ENCODE measurements at regions not wholly inside any gene's neighbourhood (a gene's known extent, or its start where the extent isn't known, plus 50 kb on each side); places are given as distances from the start of the nearest gene placed in this dataset.

- H3K27ac ChIP-seq (ENCODE audit: low read depth, low read length, poor library complexity, severe bottlenecking) = no peak overlapping the region
- H3K9me2 ChIP-seq (ENCODE audit: low read depth, low read length) = no peaks in the 10 kb centered on the region
- H3K4me3 ChIP-seq (ENCODE audit: low read depth, low read length, poor library complexity, severe bottlenecking) = no peak overlapping the region
- H3K79me2 ChIP-seq (ENCODE audit: insufficient read depth, low read length) = no peaks in the 10 kb centered on the region
- H3K4me2 ChIP-seq (ENCODE audit: low read length) = no peak overlapping the region
- H3K9me3 ChIP-seq (ENCODE audit: low read length) = no peaks in the 10 kb centered on the region
- peaks cover 12% of the 10 kb centered on the region for H3K4me1 ChIP-seq (ENCODE audit: insufficient read depth, low read length, severe bottlenecking)
- no peak overlapping the region for H3K9ac ChIP-seq (ENCODE audit: low read length)
- TF ChIP-seq CTCF (IDR thresholded peaks at IDR 0.05; ENCODE audit: low read length) (no peak), EZH2 (IDR thresholded peaks at IDR 0.05; ENCODE audit: borderline replicate concordance, low read length) (no peak)
- no peaks in the 10 kb centered on the region for H3F3A ChIP-seq (ENCODE audit: insufficient read depth, low read length)
- H4K20me1 ChIP-seq (ENCODE audit: insufficient read depth, low read length) = no peaks in the 10 kb centered on the region
- H3K27me3 ChIP-seq (ENCODE audit: insufficient read depth, low read length) = no peaks in the 10 kb centered on the region
- no peaks in the 10 kb centered on the region for H3K36me3 ChIP-seq (ENCODE audit: insufficient read depth, low read length)
- H2AFZ ChIP-seq (ENCODE audit: low read length) = no peak overlapping the region
Measured at GRCh38 chr1:234918181-234918841, 210.3 kb downstream of the TOMM20 start.

GRCh38 chr1:234917495-234918180 is 211.0 kb downstream of the TOMM20 start:
- Histone ChIP-seq H3K4me2 (ENCODE audit: low read length) (no peak overlapping the region), H3K9me2 (ENCODE audit: low read depth, low read length) (no peaks in the 10 kb centered on the region), H3K36me3 (ENCODE audit: insufficient read depth, low read length) (no peaks in the 10 kb centered on the region), H4K20me1 (ENCODE audit: insufficient read depth, low read length) (no peaks in the 10 kb centered on the region), H3K79me2 (ENCODE audit: insufficient read depth, low read length) (no peaks in the 10 kb centered on the region), H3K4me1 (ENCODE audit: insufficient read depth, low read length, severe bottlenecking) (peaks cover 12% of the 10 kb centered on the region), H3K27me3 (ENCODE audit: insufficient read depth, low read length) (no peaks in the 10 kb centered on the region), H3F3A (ENCODE audit: insufficient read depth, low read length) (no peaks in the 10 kb centered on the region), H2AFZ (ENCODE audit: low read length) (no peak overlapping the region), H3K27ac (ENCODE audit: low read depth, low read length, poor library complexity, severe bottlenecking) (no peak overlapping the region), H3K4me3 (ENCODE audit: low read depth, low read length, poor library complexity, severe bottlenecking) (no peak overlapping the region), H3K9ac (ENCODE audit: low read length) (no peak overlapping the region), H3K9me3 (ENCODE audit: low read length) (no peaks in the 10 kb centered on the region)
- TF ChIP-seq CTCF (IDR thresholded peaks at IDR 0.05; ENCODE audit: low read length) (no peak), EZH2 (IDR thresholded peaks at IDR 0.05; ENCODE audit: borderline replicate concordance, low read length) (no peak)

- no peak overlapping the region for H3K4me2 ChIP-seq (ENCODE audit: low read length)
- H3K9me2 ChIP-seq (ENCODE audit: low read depth, low read length) = no peaks in the 10 kb centered on the region
- no peaks in the 10 kb centered on the region for H3K36me3 ChIP-seq (ENCODE audit: insufficient read depth, low read length)
- H3K79me2 ChIP-seq (ENCODE audit: insufficient read depth, low read length) = no peaks in the 10 kb centered on the region
- TF ChIP-seq EZH2 (IDR thresholded peaks at IDR 0.05; ENCODE audit: borderline replicate concordance, low read length) = no peak
- TF ChIP-seq CTCF (IDR thresholded peaks at IDR 0.05; ENCODE audit: low read length) = no peak
- H3K4me3 ChIP-seq (ENCODE audit: low read depth, low read length, poor library complexity, severe bottlenecking) = no peak overlapping the region
- H2AFZ ChIP-seq (ENCODE audit: low read length) = no peak overlapping the region
- no peak overlapping the region for H3K27ac ChIP-seq (ENCODE audit: low read depth, low read length, poor library complexity, severe bottlenecking)
- peaks cover 12% of the 10 kb centered on the region for H3K4me1 ChIP-seq (ENCODE audit: insufficient read depth, low read length, severe bottlenecking)
- no peaks in the 10 kb centered on the region for H3K27me3 ChIP-seq (ENCODE audit: insufficient read depth, low read length)
- no peaks in the 10 kb centered on the region for H4K20me1 ChIP-seq (ENCODE audit: insufficient read depth, low read length)
- no peaks in the 10 kb centered on the region for H3F3A ChIP-seq (ENCODE audit: insufficient read depth, low read length)
- no peak overlapping the region for H3K9ac ChIP-seq (ENCODE audit: low read length)
- H3K9me3 ChIP-seq (ENCODE audit: low read length) = no peaks in the 10 kb centered on the region
Measured at GRCh38 chr1:234916840-234917239, 211.8 kb downstream of the TOMM20 start.
